ENCODE measurements at regions not wholly inside any gene's neighbourhood (a gene's known extent, or its start where the extent isn't known, plus 50 kb on each side); places are given as distances from the start of the nearest gene placed in this dataset.

- Histone ChIP-seq H2AFZ (ENCODE audit: low read depth, low read length) (no peak overlapping the region), H3K9ac (replicated peaks; ENCODE audit: extremely low read depth, insufficient read depth, low read length) (no peak overlapping the region), H3K27ac (ENCODE audit: insufficient read depth, low read depth, low read length) (no peak overlapping the region), H3K9me3 (replicated peaks; ENCODE audit: control insufficient read depth, insufficient read depth, low read length) (no peaks in the 10 kb centered on the region), H3K4me1 (ENCODE audit: control insufficient read depth, extremely low read depth, insufficient read depth, low read length) (no peaks in the 10 kb centered on the region), H3K36me3 (ENCODE audit: control insufficient read depth in 2 of 2, extremely low read depth in 1 of 2, insufficient read depth in 2 of 2, low read length in 2 of 2) (no peaks in the 10 kb centered on the region), H3K9me1 (replicated peaks; ENCODE audit: control insufficient read depth, extremely low read depth, insufficient read depth, low read length) (no peaks in the 10 kb centered on the region), H3K79me2 (ENCODE audit: control insufficient read depth, insufficient read depth, low read length) (no peaks in the 10 kb centered on the region), H3K4me3 (replicated peaks in 1 of 3; ENCODE audit: insufficient read depth in 1 of 3, low read depth in 1 of 3, low read length in 3 of 3) (no peak overlapping the region), H3K4me2 (ENCODE audit: insufficient read depth, low read length) (no peak overlapping the region), H4K20me1 (replicated peaks; ENCODE audit: control insufficient read depth, extremely low read depth, insufficient read depth, low read length) (no peaks in the 10 kb centered on the region), H3K27me3 (ENCODE audit: control insufficient read depth in 2 of 2, insufficient read depth in 2 of 2, low read length in 2 of 2) (peaks cover 5 to 14% of the 10 kb centered on the region in 2 experiments)
- dilution Hi-C loops (cut with MboI; ENCODE audit: extremely low pct_ligation_motif_present, low sequenced_read_pairs) (no loop called here), intact Hi-C loops (cut with micrococcal nuclease) (no loop called here)
- BruUV-seq (replicated peaks) = no TSS peak
- POLR2A ChIA-PET = no interaction called here
- TF ChIP-seq MYC (IDR thresholded peaks at IDR 0.05; ENCODE audit: low read depth, low read length) (no peak), FOS (IDR thresholded peaks at IDR 0.05; ENCODE audit: borderline replicate concordance, insufficient read depth, low read length) (no peak), MAX (IDR thresholded peaks at IDR 0.05; ENCODE audit: insufficient read depth, insufficient read length) (no peak), JUN (IDR thresholded peaks at IDR 0.05; ENCODE audit: borderline replicate concordance, insufficient read depth, insufficient read length, low read depth) (no peak), POLR2AphosphoS5 (IDR thresholded peaks at IDR 0.05; ENCODE audit: insufficient read depth, low read depth, low read length) (no peak), EZH2 (IDR thresholded peaks at IDR 0.05; ENCODE audit: borderline replicate concordance, low read depth, low read length, severe bottlenecking) (no peak), CTCF (IDR thresholded peaks at IDR 0.05; ENCODE audit: extremely low read depth in 1 of 2, insufficient read depth in 1 of 2, low read depth in 1 of 2, low read length in 2 of 2) (no peak), GATA2 (IDR thresholded peaks at IDR 0.05; ENCODE audit: insufficient read depth, insufficient read length, low read depth, low read length) (no peak), POLR2A (IDR thresholded peaks at IDR 0.05; ENCODE audit: low read depth, low read length) (no peak)
- CTCF ChIA-PET = interaction anchor here (2.8 to 8.3 kb wide), 3 partner anchors 8 to 118 kb away, joined by 9 to 271 read pairs (median 49); no protein-coding TSS in a partner anchor
- FAIRE-seq (no peak), DNase-seq (ENCODE audit: low read depth, low spot score) (no peak)
These were observed 63.4 kb upstream of the LRP8 start for GRCh38 chr1:53391296-53391695.

Data from endothelial cell of umbilical vein (primary cell).